ENCODE measurements at regions not wholly inside any gene's neighbourhood (a gene's known extent, or its start where the extent isn't known, plus 50 kb on each side); places are given as distances from the start of the nearest gene placed in this dataset.

DNA sequence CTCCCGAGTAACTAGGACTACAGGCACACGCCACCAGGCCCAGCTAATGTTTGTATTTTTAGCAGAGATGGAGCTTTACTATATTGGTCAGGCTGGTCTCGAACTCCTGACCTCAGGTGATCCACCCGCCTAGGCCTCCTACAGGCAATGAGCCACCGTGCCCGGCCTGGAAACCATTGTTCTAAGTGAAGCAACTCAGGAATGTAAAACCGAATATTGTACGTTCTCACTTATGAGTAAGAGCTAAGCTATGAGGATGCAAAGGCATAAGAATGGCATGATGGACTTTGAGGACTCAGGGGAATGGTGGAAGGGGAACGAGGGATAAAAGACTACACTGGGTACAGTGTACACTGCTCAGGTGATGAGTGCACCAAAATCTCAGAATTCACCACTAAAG, 235.1 kb upstream of the AUTS2 start:
- Histone ChIP-seq H3K36me3 (ENCODE audit: insufficient read depth, low read length) (no peaks in the 10 kb centered on the region), H3K4me1 (ENCODE audit: insufficient read depth, low read length, poor library complexity, severe bottlenecking) (no peaks in the 10 kb centered on the region), H3K4me2 (ENCODE audit: low read depth, low read length, poor library complexity, severe bottlenecking) (no peak overlapping the region), H3F3A (ENCODE audit: low read depth) (no peaks in the 10 kb centered on the region), H3K79me2 (ENCODE audit: insufficient read depth, low read length) (no peaks in the 10 kb centered on the region), H3K9me2 (replicated peaks; ENCODE audit: low read depth, low read length) (no peaks in the 10 kb centered on the region), H2AFZ (ENCODE audit: low read length) (no peak overlapping the region), H3K27me3 (ENCODE audit: insufficient read depth, low read length, poor library complexity, severe bottlenecking) (peaks cover 5% of the 10 kb centered on the region), H3K9ac (ENCODE audit: low read depth, low read length, poor library complexity, severe bottlenecking) (no peak overlapping the region), H4K20me1 (ENCODE audit: insufficient read depth, low read length, poor library complexity, severe bottlenecking) (no peaks in the 10 kb centered on the region), H3K4me3 (ENCODE audit: low read length, poor library complexity, severe bottlenecking) (no peak overlapping the region), H3K9me3 (ENCODE audit: insufficient read depth, low read depth, low read length) (no peaks in the 10 kb centered on the region)
- TF ChIP-seq, protein P1, sequence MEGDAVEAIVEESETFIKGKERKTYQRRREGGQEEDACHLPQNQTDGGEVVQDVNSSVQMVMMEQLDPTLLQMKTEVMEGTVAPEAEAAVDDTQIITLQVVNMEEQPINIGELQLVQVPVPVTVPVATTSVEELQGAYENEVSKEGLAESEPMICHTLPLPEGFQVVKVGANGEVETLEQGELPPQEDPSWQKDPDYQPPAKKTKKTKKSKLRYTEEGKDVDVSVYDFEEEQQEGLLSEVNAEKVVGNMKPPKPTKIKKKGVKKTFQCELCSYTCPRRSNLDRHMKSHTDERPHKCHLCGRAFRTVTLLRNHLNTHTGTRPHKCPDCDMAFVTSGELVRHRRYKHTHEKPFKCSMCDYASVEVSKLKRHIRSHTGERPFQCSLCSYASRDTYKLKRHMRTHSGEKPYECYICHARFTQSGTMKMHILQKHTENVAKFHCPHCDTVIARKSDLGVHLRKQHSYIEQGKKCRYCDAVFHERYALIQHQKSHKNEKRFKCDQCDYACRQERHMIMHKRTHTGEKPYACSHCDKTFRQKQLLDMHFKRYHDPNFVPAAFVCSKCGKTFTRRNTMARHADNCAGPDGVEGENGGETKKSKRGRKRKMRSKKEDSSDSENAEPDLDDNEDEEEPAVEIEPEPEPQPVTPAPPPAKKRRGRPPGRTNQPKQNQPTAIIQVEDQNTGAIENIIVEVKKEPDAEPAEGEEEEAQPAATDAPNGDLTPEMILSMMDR (conservative IDR thresholded peaks at IDR 0.05; ENCODE audit: low read length): no peak

DNA sequence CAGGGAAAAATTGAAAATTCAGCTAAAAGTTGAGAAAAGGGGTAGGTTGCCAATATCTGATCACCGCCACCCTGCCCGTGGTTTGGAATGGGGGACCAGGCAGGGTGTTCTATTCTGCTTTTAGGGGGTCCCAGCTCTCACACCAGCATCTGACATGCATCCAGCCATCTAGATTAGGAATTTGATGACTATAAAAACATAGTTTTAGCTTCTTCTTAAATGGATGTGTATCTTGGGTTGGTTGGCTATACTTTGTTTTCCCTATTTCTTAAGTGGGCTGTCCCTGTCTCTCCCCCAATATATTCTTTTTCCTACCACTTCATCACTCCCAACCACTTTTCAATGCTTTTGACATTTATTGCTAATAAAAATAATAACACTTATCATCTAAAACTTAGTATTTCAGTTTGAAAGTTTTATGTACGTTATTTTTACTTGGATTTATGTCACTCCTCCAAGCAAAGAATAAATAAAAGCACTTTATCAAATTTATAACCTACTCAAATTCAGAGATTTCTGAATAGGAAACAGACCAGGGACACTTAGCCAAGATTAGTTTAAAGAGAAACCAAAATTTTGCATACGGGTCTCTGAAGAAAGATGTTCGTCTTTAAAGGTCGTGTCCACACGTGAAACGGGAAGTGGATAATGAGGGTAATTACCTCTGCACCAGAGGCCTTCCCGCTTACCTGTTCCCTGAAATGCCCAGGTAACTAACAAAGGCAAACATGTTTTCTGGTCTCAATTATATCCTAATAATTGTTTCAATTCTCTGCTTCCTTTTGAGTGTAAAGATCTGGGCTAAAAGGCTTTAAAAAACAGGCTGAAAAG, 233.2 kb upstream of the AUTS2 start:
- peaks cover 5% of the 10 kb centered on the region for H3K27me3 ChIP-seq (ENCODE audit: insufficient read depth, low read length, poor library complexity, severe bottlenecking)
- no peak overlapping the region for H3K4me2 ChIP-seq (ENCODE audit: low read depth, low read length, poor library complexity, severe bottlenecking)
- H3K79me2 ChIP-seq (ENCODE audit: insufficient read depth, low read length): no peaks in the 10 kb centered on the region
- no peak overlapping the region for H2AFZ ChIP-seq (ENCODE audit: low read length)
- no peaks in the 10 kb centered on the region for H3K36me3 ChIP-seq (ENCODE audit: insufficient read depth, low read length)
- H3K9me3 ChIP-seq (ENCODE audit: insufficient read depth, low read depth, low read length): no peaks in the 10 kb centered on the region
- TF ChIP-seq EZH2phosphoT487 (IDR thresholded peaks at IDR 0.05; ENCODE audit: borderline replicate concordance): no peak
- TF ChIP-seq, protein P1 (conservative IDR thresholded peaks at IDR 0.05; ENCODE audit: low read length): no peak
- H3F3A ChIP-seq (ENCODE audit: low read depth): no peaks in the 10 kb centered on the region
- H3K9ac ChIP-seq (ENCODE audit: low read depth, low read length, poor library complexity, severe bottlenecking): no peak overlapping the region
- H4K20me1 ChIP-seq (ENCODE audit: insufficient read depth, low read length, poor library complexity, severe bottlenecking): no peaks in the 10 kb centered on the region
- H3K4me1 ChIP-seq (ENCODE audit: insufficient read depth, low read length, poor library complexity, severe bottlenecking): no peaks in the 10 kb centered on the region
- no peak overlapping the region for H3K4me3 ChIP-seq (ENCODE audit: low read length, poor library complexity, severe bottlenecking)
- no peaks in the 10 kb centered on the region for H3K9me2 ChIP-seq (replicated peaks; ENCODE audit: low read depth, low read length)

DNA sequence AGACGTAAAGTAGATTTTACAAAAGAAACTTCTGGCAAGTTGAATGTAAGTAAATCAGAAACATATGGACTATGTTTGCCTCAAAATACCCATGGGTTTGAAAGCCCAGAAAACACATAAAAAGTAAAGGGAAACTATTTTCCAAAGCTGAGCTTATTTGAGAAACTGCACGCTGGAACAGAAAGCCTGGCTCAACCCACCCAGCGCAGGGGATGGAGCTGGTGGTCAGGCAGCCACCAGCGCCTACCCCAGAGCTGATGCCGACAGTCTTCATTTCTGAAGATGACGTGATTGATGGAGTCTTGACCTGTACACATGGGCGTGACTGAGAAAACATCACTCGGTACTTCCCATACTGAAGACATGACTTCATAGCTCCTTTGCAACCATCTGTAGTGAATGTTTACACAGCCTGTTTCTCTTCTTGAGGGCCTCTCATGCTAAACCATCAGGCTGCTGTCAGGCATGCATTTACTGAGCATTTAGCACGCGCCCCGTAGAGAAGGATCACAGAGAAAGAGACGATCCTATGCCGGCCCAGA, 232.6 kb upstream of the AUTS2 start:
- Histone ChIP-seq H3K79me2 (ENCODE audit: insufficient read depth, low read length) (no peaks in the 10 kb centered on the region), H3K9me3 (ENCODE audit: insufficient read depth, low read depth, low read length) (no peaks in the 10 kb centered on the region), H4K20me1 (ENCODE audit: insufficient read depth, low read length, poor library complexity, severe bottlenecking) (no peaks in the 10 kb centered on the region), H3K9me2 (replicated peaks; ENCODE audit: low read depth, low read length) (no peaks in the 10 kb centered on the region), H3K4me3 (ENCODE audit: low read length, poor library complexity, severe bottlenecking) (no peak overlapping the region), H2AFZ (ENCODE audit: low read length) (no peak overlapping the region), H3K9ac (ENCODE audit: low read depth, low read length, poor library complexity, severe bottlenecking) (no peak overlapping the region), H3K36me3 (ENCODE audit: insufficient read depth, low read length) (no peaks in the 10 kb centered on the region), H3F3A (ENCODE audit: low read depth) (no peaks in the 10 kb centered on the region), H3K27me3 (ENCODE audit: insufficient read depth, low read length, poor library complexity, severe bottlenecking) (peaks cover 5% of the 10 kb centered on the region), H3K4me2 (ENCODE audit: low read depth, low read length, poor library complexity, severe bottlenecking) (no peak overlapping the region), H3K4me1 (ENCODE audit: insufficient read depth, low read length, poor library complexity, severe bottlenecking) (no peaks in the 10 kb centered on the region)
- TF ChIP-seq EZH2phosphoT487 (IDR thresholded peaks at IDR 0.05; ENCODE audit: borderline replicate concordance): no peak
- TF ChIP-seq, protein P1 (conservative IDR thresholded peaks at IDR 0.05; ENCODE audit: low read length): no peak
